Kidney tubule cell (primary cell): ENCODE measurements at regions not wholly inside any gene's neighbourhood (a gene's known extent, or its start where the extent isn't known, plus 50 kb on each side); places are given as distances from the start of the nearest gene placed in this dataset.
A peak's percentile ranks its signal among the peaks of the same experiment; 100 is the strongest.

Experiments used
- DNase-seq: peaks from one replicate; pipeline ENCODE4 v3.0.0-alpha.2; 2018; ENCODE audit warnings: low spot score

- DNase-seq, result no peak
Measured at GRCh38 chr14:21735639-21736307, 62.2 kb upstream of the OR4E1 start.

- no peak for DNase-seq
Measured at GRCh38 chr14:21735200-21735599, 61.6 kb upstream of the OR4E1 start.

GRCh38 chr14:21734457-21735074 is 60.9 kb upstream of the OR4E1 start:
- DNase-seq, result peak; percentile 62

- no peak for DNase-seq
Measured at GRCh38 chr14:21729703-21730233, 56.1 kb upstream of the OR4E1 start.

- no peak for DNase-seq
Measured at GRCh38 chr14:21725250-21725649, 51.6 kb upstream of the OR4E1 start.

- no peak for DNase-seq
Measured at GRCh38 chr14:21724090-21724973, 50.7 kb upstream of the OR4E1 start.

- DNase-seq, result peak; percentile 17
Measured at GRCh38 chr14:21723431-21724045, 49.9 kb upstream of the OR4E1 start.
